Neural progenitor cell (in vitro differentiated cells): ENCODE measurements at regions not wholly inside any gene's neighbourhood (a gene's known extent, or its start where the extent isn't known, plus 50 kb on each side); places are given as distances from the start of the nearest gene placed in this dataset.

Experiments
- DNase-seq: peaks from one replicate; pipeline ENCODE4 v3.0.0-alpha.2; 2016; ENCODE audit warnings: low spot score
- H2AFZ ChIP-seq: fragments of 200-600 bp; sonication (generic); replicated peaks from 2 replicates; pipeline ENCODE4 v1.6.1; 2016; ENCODE audit warnings: antibody characterized with exemption
- H3F3A ChIP-seq: fragments of 200-600 bp; sonication (generic); 2 replicates; pipeline ENCODE4 v1.6.1; 2016; ENCODE audit warnings: antibody characterized with exemption, low read depth
- H3K27ac ChIP-seq: fragments of 200-600 bp; sonication (generic); 2 replicates; pipeline ENCODE4 v1.5.1; 2016; ENCODE audit warnings: mild to moderate bottlenecking
- H3K27me3 ChIP-seq: fragments of 200-600 bp; sonication (generic); 2 replicates; pipeline ENCODE4 v1.6.1; 2016; ENCODE audit warnings: mild to moderate bottlenecking, moderate library complexity
- H3K36me3 ChIP-seq: fragments of 200-600 bp; sonication (generic); 2 replicates; pipeline ENCODE4 v1.5.1; 2016
- H3K4me1 ChIP-seq: fragments of 200-600 bp; sonication (generic); 2 replicates; pipeline ENCODE4 v1.6.1; 2016; ENCODE audit warnings: mixed run types
- H3K4me2 ChIP-seq: fragments of 200-600 bp; sonication (generic); 2 replicates; pipeline ENCODE4 v1.6.1; 2016
- H3K4me3 ChIP-seq: fragments of 200-600 bp; sonication (generic); 2 replicates; pipeline ENCODE4 v1.5.1; 2016
- H3K79me2 ChIP-seq: fragments of 200-600 bp; sonication (generic); 2 replicates; pipeline ENCODE4 v1.6.1; 2016; ENCODE audit warnings: low read depth
- H3K9ac ChIP-seq: fragments of 200-600 bp; sonication (generic); 2 replicates; pipeline ENCODE4 v1.6.1; 2016
- H3K9me3 ChIP-seq: fragments of 200-600 bp; sonication (generic); 2 replicates; pipeline ENCODE4 v1.5.1; 2016; ENCODE audit warnings: low read depth
- H4K20me1 ChIP-seq: fragments of 200-600 bp; sonication (generic); 2 replicates; pipeline ENCODE4 v1.6.1; 2016; ENCODE audit warnings: low read depth
- H3K27ac Mint-ChIP-seq: 3 replicates; pipeline ENCODE4 v1.8.0; 2021; ENCODE audit warnings: mixed read lengths
- H3K27me3 Mint-ChIP-seq: 2 replicates; pipeline ENCODE4 v1.8.0; 2022; ENCODE audit warnings: low read depth, mild to moderate bottlenecking, inconsistent platforms, moderate library complexity, mixed read lengths; ENCODE audit not compliant: insufficient read depth
- H3K36me3 Mint-ChIP-seq: 3 replicates; pipeline ENCODE4 v1.8.0; 2021; ENCODE audit warnings: mixed read lengths
- H3K4me1 Mint-ChIP-seq: 3 replicates; pipeline ENCODE4 v1.8.0; 2021; ENCODE audit warnings: mixed read lengths
- H3K4me3 Mint-ChIP-seq: 3 replicates; pipeline ENCODE4 v1.8.0; 2021; ENCODE audit warnings: mild to moderate bottlenecking, moderate library complexity, mixed read lengths
- H3K9me3 Mint-ChIP-seq: 3 replicates; pipeline ENCODE4 v1.8.0; 2020; ENCODE audit warnings: mixed read lengths
- EZH2 ChIP-seq: fragments of 200-600 bp; sonication (generic); IDR thresholded peaks from 2 replicates; pipeline ENCODE4 v1.6.1; 2017; ENCODE audit warnings: antibody characterized with exemption, mild to moderate bottlenecking, moderate library complexity
- EZH2phosphoT487 ChIP-seq: fragments of 200-600 bp; sonication (generic); IDR thresholded peaks from 2 replicates; pipeline ENCODE4 v1.6.1; 2017; ENCODE audit warnings: antibody characterized with exemption
- TF ChIP-seq, protein P1 (sequence below): fragments of 200-600 bp; sonication (generic); IDR thresholded peaks from 2 replicates; pipeline ENCODE4 v1.5.1; 2017; ENCODE audit warnings: antibody characterized with exemption, mild to moderate bottlenecking

DNA sequence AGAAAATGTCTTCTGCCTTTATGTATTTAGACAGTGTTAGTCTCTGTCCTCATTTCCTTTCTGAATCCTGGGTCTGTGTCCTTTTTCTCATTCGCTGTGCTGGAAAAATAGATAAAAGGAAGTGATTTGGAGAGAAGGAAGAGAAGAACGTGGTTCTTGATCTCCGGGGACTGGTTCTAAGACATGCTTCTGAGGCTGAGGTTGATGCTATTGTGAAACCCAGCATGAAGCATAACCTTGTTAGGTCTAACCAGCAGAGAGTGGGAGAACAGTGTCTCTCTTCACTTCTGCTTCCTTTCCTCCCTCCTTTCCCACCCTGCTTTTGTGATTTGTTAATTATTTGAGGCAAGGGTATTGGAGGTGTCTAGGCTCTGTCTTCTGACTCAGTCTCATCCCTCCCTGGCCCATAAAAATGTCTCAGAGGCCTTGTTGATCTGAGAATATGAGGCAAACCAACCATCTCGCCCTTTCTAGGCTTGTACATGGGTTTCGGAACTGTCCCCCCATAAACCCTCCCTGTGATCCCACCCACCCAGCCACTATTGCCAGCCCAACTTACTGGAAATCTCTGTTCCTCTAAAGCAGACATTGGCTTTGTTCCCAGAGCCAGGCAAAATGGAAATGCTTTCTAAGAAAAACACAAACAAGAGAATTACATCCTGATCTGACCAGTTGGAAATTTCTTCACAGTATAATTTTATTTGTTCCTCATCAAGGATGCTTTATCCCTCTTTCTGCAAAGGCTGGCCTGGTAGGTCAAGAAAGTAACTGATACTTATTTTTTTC lies 360.6 kb upstream of the TNP1 start:
- no peak overlapping the region for H3K4me2 ChIP-seq
- no peaks in the 10 kb centered on the region for H3K4me1 ChIP-seq
- Mint-ChIP-seq H3K4me1 (peaks cover 5% of the 10 kb centered on the region), H3K36me3 (no peaks in the 10 kb centered on the region), H3K4me3 (no peak overlapping the region), H3K27ac (no peak overlapping the region), H3K27me3 (no peaks in the 10 kb centered on the region), H3K9me3 (no peaks in the 10 kb centered on the region)
- H3K36me3 ChIP-seq: no peaks in the 10 kb centered on the region
- no peaks in the 10 kb centered on the region for H4K20me1 ChIP-seq
- H3K9me3 ChIP-seq: no peaks in the 10 kb centered on the region
- DNase-seq: no peak
- H3F3A ChIP-seq: no peaks in the 10 kb centered on the region
- H2AFZ ChIP-seq: no peak overlapping the region
- H3K4me3 ChIP-seq: no peak overlapping the region
- TF ChIP-seq, protein P1, sequence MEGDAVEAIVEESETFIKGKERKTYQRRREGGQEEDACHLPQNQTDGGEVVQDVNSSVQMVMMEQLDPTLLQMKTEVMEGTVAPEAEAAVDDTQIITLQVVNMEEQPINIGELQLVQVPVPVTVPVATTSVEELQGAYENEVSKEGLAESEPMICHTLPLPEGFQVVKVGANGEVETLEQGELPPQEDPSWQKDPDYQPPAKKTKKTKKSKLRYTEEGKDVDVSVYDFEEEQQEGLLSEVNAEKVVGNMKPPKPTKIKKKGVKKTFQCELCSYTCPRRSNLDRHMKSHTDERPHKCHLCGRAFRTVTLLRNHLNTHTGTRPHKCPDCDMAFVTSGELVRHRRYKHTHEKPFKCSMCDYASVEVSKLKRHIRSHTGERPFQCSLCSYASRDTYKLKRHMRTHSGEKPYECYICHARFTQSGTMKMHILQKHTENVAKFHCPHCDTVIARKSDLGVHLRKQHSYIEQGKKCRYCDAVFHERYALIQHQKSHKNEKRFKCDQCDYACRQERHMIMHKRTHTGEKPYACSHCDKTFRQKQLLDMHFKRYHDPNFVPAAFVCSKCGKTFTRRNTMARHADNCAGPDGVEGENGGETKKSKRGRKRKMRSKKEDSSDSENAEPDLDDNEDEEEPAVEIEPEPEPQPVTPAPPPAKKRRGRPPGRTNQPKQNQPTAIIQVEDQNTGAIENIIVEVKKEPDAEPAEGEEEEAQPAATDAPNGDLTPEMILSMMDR: no peak
- TF ChIP-seq EZH2 (no peak), EZH2phosphoT487 (no peak)
- H3K27ac ChIP-seq: no peak overlapping the region
- no peak overlapping the region for H3K9ac ChIP-seq
- H3K27me3 ChIP-seq: no peaks in the 10 kb centered on the region
- H3K79me2 ChIP-seq: no peaks in the 10 kb centered on the region

DNA sequence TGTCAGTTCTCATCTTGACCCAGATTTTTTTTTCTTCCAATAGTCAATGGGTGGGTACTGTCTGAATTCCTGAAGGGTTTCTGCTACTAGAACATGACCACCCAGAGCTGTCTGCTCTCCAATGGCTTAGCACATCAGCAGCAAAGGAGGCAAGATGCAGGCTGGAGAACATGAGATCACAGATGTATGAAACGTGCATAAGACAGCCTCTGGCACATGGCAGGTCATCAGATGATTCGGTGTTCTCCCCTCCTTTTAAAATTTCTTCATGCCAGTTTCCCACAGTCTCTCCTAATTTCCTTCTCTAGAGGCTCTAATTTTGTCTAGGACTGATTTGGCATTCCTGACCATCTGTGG lies 359.3 kb upstream of the TNP1 start:
- Histone ChIP-seq H2AFZ (no peak overlapping the region), H3F3A (no peaks in the 10 kb centered on the region), H4K20me1 (no peaks in the 10 kb centered on the region), H3K4me1 (no peaks in the 10 kb centered on the region), H3K36me3 (no peaks in the 10 kb centered on the region), H3K27me3 (no peaks in the 10 kb centered on the region), H3K27ac (no peak overlapping the region), H3K4me2 (no peak overlapping the region), H3K9ac (no peak overlapping the region), H3K79me2 (no peaks in the 10 kb centered on the region), H3K4me3 (no peak overlapping the region), H3K9me3 (no peaks in the 10 kb centered on the region)
- Mint-ChIP-seq H3K36me3 (no peaks in the 10 kb centered on the region), H3K27me3 (no peaks in the 10 kb centered on the region), H3K4me3 (no peak overlapping the region), H3K9me3 (no peaks in the 10 kb centered on the region), H3K4me1 (peaks cover 4% of the 10 kb centered on the region), H3K27ac (no peak overlapping the region)
- TF ChIP-seq EZH2: no peak
- no peak for TF ChIP-seq EZH2phosphoT487
- TF ChIP-seq, protein P1: no peak
- DNase-seq: no peak

DNA sequence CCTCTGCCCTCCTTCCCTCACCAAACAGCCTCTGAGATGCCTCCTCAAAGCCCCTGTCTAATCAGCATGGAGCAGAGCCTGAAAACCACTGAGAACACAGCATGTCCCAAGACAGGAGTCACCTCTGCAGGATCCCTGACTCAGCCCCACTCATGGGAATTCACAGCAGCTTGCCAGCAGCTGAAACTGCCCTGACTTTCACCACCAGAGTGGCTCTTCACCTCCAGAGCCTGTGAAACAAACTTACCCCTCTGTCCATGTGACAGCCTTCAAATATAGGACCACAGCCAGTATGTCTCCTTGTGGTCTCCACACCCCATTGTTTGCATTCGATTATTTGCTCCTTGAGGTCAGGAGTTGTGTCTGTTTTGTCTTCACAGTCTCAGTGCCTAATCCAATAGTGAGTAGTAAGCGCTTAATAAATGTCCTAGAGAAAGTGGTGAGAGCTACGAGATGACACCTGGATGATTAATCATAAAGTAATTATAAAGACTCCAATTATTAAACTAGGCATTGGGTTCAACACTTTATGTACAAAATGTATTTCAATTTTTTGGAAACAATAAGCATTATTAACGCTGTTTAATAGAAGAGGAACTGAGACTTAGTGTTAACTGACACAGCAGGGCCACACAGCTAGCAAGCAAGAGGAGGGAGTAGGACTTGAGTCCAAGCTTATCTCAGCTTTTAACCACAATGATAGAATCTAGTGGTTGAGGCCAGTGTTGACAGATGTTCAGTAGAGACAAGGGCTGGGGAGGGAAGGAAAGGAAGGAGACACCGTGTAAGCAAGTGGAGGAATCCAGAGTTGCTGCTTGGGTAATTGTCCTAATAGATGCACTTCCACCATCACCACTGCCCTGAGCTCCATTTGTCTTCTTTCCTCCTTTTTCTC lies 358.7 kb upstream of the TNP1 start:
- Histone ChIP-seq H3K4me3 (no peak overlapping the region), H3K79me2 (no peaks in the 10 kb centered on the region), H4K20me1 (no peaks in the 10 kb centered on the region), H3K36me3 (no peaks in the 10 kb centered on the region), H3K9ac (no peak overlapping the region), H3K27me3 (no peaks in the 10 kb centered on the region), H3K4me2 (no peak overlapping the region), H2AFZ (no peak overlapping the region), H3K27ac (no peak overlapping the region), H3K4me1 (no peaks in the 10 kb centered on the region), H3K9me3 (no peaks in the 10 kb centered on the region), H3F3A (no peaks in the 10 kb centered on the region)
- H3K27ac Mint-ChIP-seq: no peak overlapping the region
- H3K27me3 Mint-ChIP-seq: no peaks in the 10 kb centered on the region
- H3K9me3 Mint-ChIP-seq: no peaks in the 10 kb centered on the region
- no peak overlapping the region for H3K4me3 Mint-ChIP-seq
- H3K36me3 Mint-ChIP-seq: no peaks in the 10 kb centered on the region
- TF ChIP-seq EZH2: no peak
- TF ChIP-seq, protein P1: no peak
- no peak for TF ChIP-seq EZH2phosphoT487
- peaks cover 4% of the 10 kb centered on the region for H3K4me1 Mint-ChIP-seq
- no peak for DNase-seq
